GM18909 (cell line): ENCODE measurements at regions not wholly inside any gene's neighbourhood (a gene's known extent, or its start where the extent isn't known, plus 50 kb on each side); places are given as distances from the start of the nearest gene placed in this dataset.

Experiments used
- ATAC-seq: cut with Tn5 transposase; IDR thresholded peaks from one replicate; pipeline ENCODE4 v1.9.1; 2021; ENCODE audit warnings: mild to moderate bottlenecking; ENCODE audit not compliant: unreplicated experiment, poor library complexity

GRCh38 chr4:151600432-151600831 is 160.4 kb downstream of the GATB start:
- no peak for ATAC-seq

DNA sequence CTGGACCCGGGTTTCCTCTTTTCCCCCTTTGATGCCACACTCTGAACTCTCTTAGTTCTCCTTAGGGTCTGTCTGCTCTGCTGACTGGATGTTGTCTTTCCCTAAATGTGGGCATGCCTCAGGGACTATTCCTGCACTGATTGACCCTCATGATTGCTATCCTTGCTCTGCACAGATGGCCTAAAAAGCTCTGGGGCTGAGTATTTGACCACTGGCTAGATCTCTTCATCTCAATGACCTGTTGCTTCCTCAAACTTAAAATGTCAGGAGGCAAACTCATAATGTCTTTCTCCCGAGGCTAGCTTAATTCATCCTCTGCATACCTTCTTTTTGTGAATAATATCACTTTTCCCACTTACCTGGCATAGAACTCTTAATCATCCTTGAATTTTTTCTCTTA is 157.4 kb downstream of the GATB start:
- ATAC-seq, result no peak

DNA sequence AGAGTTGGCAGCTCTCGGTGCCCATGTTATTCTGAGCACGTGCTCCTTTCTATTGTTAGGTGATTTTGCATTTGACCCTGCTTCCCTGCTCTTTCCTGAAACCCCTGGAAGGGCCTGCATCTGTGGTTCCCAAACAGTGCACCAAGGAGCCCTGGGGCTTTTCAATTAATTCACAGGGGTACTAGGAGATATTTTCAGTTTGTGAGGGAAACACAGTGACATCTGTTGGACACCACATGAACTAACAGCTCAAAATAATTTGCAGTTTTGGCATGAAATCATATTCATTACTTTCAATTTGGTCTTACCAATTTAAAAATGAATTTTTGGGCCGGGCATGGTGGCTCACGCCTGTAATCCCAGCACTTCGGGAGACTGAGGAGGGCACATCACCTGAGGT is 156.6 kb downstream of the GATB start:
- no peak for ATAC-seq

DNA sequence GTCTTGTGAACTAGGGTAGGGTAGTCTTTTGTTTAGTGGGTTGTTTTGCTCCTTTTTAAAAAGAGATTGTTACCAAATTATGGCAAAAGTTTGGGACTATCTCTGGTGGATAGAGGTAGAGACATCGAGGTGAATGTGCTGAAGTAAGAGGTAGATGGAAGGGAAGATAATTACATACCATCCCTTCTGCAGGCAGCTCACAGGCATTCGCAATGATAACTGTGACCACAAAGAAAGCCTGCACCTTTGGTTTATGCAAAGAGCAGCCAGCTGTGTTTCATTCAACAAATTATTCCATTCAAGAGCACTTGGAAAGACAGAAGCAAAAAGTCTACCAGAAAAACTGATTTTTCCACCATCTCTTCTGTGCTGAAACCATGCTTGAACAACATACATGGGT is 155.6 kb downstream of the GATB start:
- no peak for ATAC-seq

DNA sequence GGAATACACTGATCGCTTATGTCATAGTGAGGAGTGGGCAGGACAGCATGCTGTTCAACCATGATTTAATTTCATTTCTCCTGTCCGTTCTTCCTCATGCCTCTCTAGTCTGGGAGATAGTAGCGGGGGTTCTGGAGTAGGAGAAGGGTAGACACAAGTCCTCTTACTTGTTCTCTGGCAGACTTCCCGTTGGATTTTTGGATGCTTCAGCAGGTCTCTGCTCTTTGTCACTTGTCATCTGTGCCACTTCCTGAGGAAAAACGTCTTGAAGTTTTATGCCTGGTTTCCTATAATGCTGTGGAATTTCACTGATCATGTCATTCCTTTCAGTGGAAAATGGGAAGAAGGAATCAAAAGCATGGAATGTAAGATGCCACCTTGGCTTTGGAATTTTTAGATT is 154.7 kb downstream of the GATB start:
- no peak for ATAC-seq

DNA sequence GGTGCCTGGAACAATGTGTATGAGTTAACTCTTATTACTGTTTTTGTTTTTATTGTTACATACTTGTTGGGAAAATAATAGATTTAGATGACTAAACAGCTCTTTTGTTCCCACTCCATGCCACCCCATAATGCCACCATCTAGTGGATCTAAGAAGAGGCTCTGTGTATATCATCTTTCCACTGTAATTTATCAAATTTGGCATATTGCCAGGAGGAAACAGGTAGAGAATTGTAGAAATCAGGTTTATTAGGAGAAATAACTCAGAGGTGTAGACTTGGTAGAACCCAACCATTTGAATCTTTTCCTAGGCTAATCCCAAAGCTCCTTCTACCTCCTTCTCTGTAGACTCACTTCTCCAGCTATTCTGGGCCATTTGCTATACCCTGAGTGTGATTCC is 150.6 kb downstream of the GATB start:
- ATAC-seq, result no peak

DNA sequence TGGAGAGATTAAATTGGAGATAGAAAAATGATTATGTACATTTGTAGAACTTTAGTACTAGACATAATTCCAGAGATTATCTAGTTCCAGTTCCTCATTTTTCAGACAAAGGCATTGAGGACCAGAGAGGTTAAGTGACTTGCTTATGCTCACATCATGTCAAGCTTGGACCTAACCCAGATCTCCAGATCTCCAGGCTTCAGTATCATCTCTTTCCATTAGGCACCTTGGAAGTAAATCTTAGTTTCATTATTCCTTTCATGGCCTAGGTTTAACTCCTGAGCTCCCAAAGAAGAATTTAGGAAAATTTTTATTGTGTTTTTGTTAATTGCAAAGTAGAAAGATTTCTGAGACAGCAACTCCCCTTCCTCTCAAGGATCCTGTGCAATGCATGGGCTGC is 148.8 kb downstream of the GATB start:
- ATAC-seq, result no peak

DNA sequence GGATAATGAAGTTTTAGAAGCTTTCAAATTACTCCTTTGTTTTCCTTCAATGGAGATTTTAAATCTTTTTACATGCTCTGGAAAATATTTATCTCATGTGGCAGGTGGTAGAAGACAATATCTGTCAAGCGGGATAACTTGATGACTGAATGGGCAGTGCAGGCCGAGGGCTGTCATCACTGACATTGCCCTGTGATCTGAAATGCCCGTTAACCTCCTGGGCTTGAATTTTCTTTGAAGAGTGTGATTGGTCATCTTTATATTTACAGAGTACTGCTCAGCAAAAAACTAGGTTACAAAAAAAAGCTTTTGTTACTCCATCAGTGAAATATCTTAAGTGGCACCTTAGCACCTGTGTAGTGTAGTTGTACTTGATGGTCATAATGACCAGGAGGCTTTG is 147.5 kb downstream of the GATB start:
- no peak for ATAC-seq

DNA sequence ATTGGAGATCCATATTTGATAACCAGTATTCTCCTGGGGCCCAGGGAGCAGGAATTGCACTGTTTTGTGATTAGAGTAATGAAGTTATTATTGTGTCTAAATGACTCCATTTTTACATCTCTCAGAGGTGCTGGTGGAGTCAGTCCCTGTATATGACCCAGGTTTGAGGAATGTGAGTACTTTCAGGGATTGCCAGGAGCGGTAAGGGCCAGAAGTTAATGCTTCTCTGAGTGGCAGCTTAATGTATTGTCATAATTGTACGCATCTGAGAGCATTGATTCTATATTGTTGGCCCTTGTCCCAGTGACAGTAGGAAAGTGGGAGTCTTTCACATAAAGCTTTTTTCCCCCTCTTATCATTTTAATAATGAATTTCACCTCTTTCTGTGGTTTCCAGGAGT is 146.2 kb downstream of the GATB start:
- ATAC-seq, result no peak

DNA sequence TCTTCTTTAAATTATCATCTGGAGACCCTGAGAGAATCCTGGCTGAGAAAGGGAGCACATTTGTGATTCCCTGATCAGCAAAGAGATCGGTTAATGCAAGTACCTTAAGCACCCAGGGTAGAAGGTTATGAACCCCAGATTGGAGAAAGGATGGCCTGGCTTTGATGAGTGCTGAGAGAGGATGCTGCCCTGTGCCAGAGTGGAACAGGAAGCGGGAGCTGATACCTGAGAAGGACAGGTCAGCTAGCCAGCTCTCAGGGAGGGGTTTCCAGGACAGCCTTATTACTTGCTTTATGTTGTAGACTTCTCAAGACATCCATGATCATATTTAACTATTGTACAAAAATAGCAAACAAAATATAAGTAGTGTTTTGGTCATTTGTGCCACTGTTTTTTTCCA is 141.9 kb downstream of the GATB start:
- ATAC-seq, result no peak

- ATAC-seq, result no peak
Measured at GRCh38 chr4:151620066-151620465, 140.7 kb downstream of the GATB start.
